NCI-H146 (cell line): ENCODE measurements at regions not wholly inside any gene's neighbourhood (a gene's known extent, or its start where the extent isn't known, plus 50 kb on each side); places are given as distances from the start of the nearest gene placed in this dataset.
"Not testable (repeated sequence)": the region's sequence is repeated elsewhere in the genome, so short reads cannot be mapped to it uniquely, and the experiment has no call there.

Experiments
- DNase-seq: peaks from one replicate; lab custom pipeline; 2025; lab: John Stamatoyannopoulos, UW

- DNase-seq = no peak
Measured at GRCh38 chr10:127610816-127611215, 61.7 kb downstream of the NPS start.

DNA sequence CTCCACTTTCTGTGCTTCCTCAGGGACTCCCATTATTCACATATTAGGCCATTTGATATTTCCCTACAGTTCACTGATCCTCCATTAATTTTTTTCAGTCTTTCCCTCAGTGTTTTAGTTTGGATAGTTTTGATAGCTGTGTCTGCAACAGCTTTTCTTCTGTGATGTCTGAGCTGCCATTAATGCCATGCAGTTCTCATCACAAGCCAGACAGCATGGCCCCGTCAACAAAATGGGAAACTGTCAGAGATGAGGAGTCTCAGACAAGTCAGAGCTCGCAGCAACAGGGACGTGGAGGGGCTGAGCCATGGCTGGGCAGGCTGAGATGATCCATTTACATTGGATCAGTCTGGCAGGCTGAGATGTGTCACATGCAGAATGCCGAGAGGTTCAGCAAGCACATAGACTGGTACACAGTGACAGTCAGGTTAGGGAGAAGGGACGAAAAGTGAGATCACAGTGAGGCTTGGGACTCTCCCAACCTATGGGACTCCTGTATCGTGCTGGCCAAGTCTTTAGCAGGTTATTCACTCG, 65.4 kb downstream of the NPS start:
- DNase-seq = no peak

DNA sequence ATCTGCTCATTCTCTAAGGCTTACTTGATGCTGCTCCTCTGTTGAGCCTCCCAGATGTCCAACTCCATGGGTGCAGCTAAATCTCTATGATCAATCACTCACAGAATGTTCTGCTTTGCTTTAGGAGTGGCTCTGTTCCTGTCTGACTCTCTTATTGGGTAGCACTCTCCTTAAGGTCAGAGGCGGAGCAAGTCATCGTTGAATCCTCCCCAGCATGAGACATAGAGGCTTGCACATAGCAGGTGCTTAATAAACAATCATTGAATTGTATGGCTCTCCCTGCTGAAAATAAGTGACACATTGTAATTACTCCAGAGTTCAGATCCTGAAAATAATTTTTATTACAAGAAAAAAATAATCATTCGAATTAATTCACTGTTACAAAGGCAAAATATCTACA, 69.7 kb downstream of the NPS start:
- DNase-seq = no peak

DNA sequence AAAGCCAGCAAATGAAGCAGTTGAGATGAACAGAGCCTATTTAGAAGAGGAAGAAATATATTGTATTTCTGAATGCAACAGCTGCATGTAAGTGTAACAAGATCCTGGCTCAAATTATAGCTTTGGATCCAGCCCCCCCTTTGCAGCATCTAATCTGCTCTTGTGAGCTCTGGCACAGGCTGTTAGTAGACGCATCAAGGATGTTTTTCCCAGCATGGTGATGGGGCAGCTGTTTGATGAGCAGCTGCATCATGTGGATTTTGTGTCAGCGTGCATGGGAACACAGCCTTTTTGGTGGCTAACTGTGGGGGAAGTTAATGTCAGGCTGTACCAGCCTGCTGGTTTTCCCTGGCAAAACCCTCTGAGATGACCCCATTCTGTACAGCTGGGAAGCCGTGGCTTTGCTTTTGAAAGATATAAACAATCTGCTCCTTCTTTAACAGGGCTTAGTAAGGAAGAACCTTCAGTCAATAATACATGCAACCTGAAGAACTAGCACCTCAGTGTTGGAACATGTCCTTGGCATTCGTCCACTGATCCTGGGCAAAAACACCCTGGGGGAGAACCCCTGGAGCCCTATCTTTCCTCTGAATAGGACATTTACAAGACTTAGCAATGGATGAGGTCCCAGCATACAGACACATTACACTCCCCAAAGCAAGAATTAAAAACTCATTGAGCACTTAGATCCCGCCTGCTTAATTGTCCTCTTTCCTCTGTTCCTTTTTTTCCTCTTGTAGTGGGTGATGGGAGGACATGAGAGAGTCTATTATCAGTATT, 70.6 kb downstream of the NPS start:
- DNase-seq = no peak

- DNase-seq = no peak
Measured at GRCh38 chr10:127635882-127636281, 86.8 kb downstream of the NPS start.

DNA sequence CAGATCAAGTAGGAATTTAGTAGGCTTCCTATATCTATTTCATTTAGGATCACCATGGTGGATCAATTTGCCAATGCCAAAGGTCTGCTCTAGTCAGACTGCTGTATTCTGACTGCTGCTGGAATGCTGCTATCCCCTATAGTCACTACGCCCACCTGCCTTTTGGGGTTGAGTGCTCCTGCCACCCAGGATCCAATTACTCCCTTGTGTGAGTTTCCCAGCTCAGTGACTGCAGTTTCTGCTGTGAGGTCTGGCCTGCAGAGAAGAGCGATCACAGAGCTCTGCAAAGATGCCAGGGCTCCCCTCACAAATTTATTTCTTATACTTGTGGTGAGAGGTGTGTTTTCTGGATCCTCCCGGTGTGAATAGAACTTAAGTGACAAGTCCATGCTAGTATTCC, 88.1 kb upstream of the FOXI2 start:
- DNase-seq = no peak

- DNase-seq = peak; percentile 6
Measured at GRCh38 chr10:127649642-127650041, 87.3 kb upstream of the FOXI2 start.

DNA sequence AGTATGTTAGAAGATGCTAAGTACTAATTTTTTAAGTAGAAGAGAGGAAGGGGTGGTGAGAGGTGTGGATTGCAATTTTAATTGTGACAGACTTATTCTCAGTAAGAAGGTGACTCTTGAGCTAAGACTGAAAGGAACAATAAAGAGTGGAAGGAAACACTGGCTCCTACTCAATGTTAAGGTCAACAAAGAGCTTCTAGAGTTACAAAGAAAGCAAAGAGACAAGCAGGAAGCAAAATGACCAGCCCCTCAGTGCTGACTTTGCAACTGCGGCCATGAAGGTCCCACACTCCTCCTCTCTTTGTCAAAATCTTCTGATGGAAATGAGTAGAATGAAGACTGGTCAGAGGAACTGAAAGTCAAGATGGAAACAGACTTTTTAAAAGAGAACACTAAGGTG, 79.9 kb upstream of the FOXI2 start:
- DNase-seq = no peak

- not testable (repeated sequence) for DNase-seq
Measured at GRCh38 chr10:127676430-127676829, 60.6 kb upstream of the FOXI2 start.

GRCh38 chr10:127678091-127678490, 58.9 kb upstream of the FOXI2 start:
- no peak for DNase-seq

- DNase-seq = no peak
Measured at GRCh38 chr10:127679642-127680255, 57.2 kb upstream of the FOXI2 start.
